ENCODE measurements at regions not wholly inside any gene's neighbourhood (a gene's known extent, or its start where the extent isn't known, plus 50 kb on each side); places are given as distances from the start of the nearest gene placed in this dataset.
A peak's percentile ranks its signal among the peaks of the same experiment; 100 is the strongest.
"Not testable (repeated sequence)": the region's sequence is repeated elsewhere in the genome, so short reads cannot be mapped to it uniquely, and the experiment has no call there.

DNA sequence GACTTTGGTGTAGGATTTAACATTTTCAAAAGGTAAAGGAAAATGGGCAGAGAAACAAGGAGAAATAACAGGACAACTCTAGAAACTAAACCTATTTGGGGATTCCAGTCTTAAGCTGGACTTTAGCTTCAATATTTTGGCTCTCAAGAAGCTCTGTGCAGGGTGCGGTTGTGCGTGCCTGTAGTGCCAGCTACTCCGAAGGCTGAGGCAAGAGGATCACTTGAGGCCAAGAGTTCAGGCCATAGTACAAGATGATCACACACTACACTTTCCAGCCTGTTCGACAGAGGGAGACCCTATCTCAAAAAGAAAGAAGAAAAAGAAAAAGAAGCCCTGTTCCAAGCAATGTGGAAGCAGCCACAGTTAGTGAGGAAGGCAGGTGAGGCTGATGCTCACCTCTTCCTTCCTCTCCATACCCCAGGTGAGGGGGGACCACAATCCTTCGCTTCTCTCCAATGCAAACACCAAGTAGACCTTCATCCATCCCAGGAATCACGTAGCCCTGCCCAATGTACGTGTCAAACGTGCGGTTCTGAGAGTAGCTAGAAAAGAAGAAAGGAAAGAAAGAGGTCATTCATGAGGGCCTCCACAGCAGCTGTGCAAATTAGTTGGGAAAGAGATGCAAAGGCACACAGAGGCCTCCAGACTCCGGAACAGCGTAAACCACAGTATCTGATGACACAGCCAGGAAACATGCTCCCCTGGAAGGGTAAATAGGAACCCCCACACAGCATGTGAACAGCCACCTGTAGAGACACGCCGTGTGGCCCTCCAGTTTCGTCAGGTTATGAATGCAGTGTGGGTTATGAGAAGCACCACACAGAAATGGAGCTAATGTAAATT lies 126.5 kb upstream of the VOPP1 start (continued):
- peak; percentile 59 for TF ChIP-seq SOX13 (IDR thresholded peaks at IDR 0.05)
- peak in 1 of 2 experiments; percentile 55; a peak in 2 of 4 replicates for TF ChIP-seq SOX13 (CRISPR knock-in tag; conservative IDR thresholded peaks at IDR 0.05 in 1 of 2, IDR thresholded peaks at IDR 0.05 in 1 of 2)
- TF ChIP-seq ZNF7 (CRISPR knock-in tag; IDR thresholded peaks at IDR 0.05), result peak; percentile 47; the same call in 1 of the 2 replicates
- TF ChIP-seq ZNF44 (CRISPR knock-in tag; IDR thresholded peaks at IDR 0.05), result 0 out of 2 replicates have a peak, but pooled peaks have one; percentile 52
- TF ChIP-seq ZNF564 (CRISPR knock-in tag; IDR thresholded peaks at IDR 0.05), result peak; percentile 10; the same call in 1 of the 2 replicates
- TF ChIP-seq, protein P1, sequence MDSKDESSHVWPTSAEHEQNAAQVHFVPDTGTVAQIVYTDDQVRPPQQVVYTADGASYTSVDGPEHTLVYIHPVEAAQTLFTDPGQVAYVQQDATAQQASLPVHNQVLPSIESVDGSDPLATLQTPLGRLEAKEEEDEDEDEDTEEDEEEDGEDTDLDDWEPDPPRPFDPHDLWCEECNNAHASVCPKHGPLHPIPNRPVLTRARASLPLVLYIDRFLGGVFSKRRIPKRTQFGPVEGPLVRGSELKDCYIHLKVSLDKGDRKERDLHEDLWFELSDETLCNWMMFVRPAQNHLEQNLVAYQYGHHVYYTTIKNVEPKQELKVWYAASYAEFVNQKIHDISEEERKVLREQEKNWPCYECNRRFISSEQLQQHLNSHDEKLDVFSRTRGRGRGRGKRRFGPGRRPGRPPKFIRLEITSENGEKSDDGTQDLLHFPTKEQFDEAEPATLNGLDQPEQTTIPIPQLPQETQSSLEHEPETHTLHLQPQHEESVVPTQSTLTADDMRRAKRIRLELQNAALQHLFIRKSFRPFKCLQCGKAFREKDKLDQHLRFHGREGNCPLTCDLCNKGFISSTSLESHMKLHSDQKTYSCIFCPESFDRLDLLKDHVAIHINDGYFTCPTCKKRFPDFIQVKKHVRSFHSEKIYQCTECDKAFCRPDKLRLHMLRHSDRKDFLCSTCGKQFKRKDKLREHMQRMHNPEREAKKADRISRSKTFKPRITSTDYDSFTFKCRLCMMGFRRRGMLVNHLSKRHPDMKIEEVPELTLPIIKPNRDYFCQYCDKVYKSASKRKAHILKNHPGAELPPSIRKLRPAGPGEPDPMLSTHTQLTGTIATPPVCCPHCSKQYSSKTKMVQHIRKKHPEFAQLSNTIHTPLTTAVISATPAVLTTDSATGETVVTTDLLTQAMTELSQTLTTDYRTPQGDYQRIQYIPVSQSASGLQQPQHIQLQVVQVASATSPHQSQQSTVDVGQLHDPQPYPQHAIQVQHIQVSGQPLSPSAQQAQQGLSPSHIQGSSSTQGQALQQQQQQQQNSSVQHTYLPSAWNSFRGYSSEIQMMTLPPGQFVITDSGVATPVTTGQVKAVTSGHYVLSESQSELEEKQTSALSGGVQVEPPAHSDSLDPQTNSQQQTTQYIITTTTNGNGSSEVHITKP (CRISPR knock-in tag; IDR thresholded peaks at IDR 0.05; ENCODE audit: low read depth), result peak; percentile 61; the same call in 1 of the 2 replicates
- peak; percentile 52; the same call in 1 of the 2 replicates for TF ChIP-seq TBX3 (IDR thresholded peaks at IDR 0.05; ENCODE audit: borderline replicate concordance)
- peak; percentile 84 for TF ChIP-seq RXRA (CRISPR knock-in tag; IDR thresholded peaks at IDR 0.05)
- peak; percentile 17; the same call in 1 of the 2 replicates for TF ChIP-seq RBFOX2 (IDR thresholded peaks at IDR 0.05; ENCODE audit: low read depth, low read length)
- not testable (repeated sequence) for TF ChIP-seq TCF12 (IDR thresholded peaks at IDR 0.05)
- peak; percentile 98 for TF ChIP-seq TCF12 (CRISPR knock-in tag; IDR thresholded peaks at IDR 0.05)
- peak; percentile 38; the same call in 1 of the 2 replicates for TF ChIP-seq ZBTB7B (CRISPR knock-in tag; IDR thresholded peaks at IDR 0.05)
- TF ChIP-seq, protein P2, sequence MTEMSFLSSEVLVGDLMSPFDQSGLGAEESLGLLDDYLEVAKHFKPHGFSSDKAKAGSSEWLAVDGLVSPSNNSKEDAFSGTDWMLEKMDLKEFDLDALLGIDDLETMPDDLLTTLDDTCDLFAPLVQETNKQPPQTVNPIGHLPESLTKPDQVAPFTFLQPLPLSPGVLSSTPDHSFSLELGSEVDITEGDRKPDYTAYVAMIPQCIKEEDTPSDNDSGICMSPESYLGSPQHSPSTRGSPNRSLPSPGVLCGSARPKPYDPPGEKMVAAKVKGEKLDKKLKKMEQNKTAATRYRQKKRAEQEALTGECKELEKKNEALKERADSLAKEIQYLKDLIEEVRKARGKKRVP (CRISPR knock-in tag; IDR thresholded peaks at IDR 0.05), result peak in 1 of 2 experiments; percentile 97; a peak in 2 of 4 replicates
- peak; percentile 64 for TF ChIP-seq ZNF501 (CRISPR knock-in tag; IDR thresholded peaks at IDR 0.05)
- TF ChIP-seq ZKSCAN5 (CRISPR knock-in tag; IDR thresholded peaks at IDR 0.05), result peak; percentile 94
- peak; percentile 85; the same call in 1 of the 2 replicates for TF ChIP-seq TBX2 (CRISPR knock-in tag; IDR thresholded peaks at IDR 0.05; ENCODE audit: borderline replicate concordance)
- 0 out of 2 replicates have a peak, but pooled peaks have one; percentile 33 for TF ChIP-seq ZNF343 (CRISPR knock-in tag; IDR thresholded peaks at IDR 0.05)
- TF ChIP-seq, protein P3, sequence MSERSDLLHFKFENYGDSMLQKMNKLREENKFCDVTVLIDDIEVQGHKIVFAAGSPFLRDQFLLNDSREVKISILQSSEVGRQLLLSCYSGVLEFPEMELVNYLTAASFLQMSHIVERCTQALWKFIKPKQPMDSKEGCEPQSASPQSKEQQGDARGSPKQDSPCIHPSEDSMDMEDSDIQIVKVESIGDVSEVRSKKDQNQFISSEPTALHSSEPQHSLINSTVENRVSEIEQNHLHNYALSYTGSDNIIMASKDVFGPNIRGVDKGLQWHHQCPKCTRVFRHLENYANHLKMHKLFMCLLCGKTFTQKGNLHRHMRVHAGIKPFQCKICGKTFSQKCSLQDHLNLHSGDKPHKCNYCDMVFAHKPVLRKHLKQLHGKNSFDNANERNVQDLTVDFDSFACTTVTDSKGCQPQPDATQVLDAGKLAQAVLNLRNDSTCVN (CRISPR knock-in tag; IDR thresholded peaks at IDR 0.05; ENCODE audit: borderline replicate concordance), result peak; percentile 88; the same call in 1 of the 2 replicates
- TF ChIP-seq MIXL1 (CRISPR knock-in tag; IDR thresholded peaks at IDR 0.05), result peak; percentile 76
- peak; percentile 92 for TF ChIP-seq ARNTL (CRISPR knock-in tag; IDR thresholded peaks at IDR 0.05)
- TF ChIP-seq, protein P4, sequence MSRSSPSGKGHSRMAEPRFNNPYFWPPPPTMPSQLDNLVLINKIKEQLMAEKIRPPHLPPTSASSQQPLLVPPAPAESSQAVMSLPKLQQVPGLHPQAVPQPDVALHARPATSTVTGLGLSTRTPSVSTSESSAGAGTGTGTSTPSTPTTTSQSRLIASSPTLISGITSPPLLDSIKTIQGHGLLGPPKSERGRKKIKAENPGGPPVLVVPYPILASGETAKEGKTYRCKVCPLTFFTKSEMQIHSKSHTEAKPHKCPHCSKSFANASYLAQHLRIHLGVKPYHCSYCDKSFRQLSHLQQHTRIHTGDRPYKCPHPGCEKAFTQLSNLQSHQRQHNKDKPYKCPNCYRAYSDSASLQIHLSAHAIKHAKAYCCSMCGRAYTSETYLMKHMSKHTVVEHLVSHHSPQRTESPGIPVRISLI (CRISPR knock-in tag; IDR thresholded peaks at IDR 0.05; ENCODE audit: borderline replicate concordance), result peak; percentile 27; the same call in 1 of the 2 replicates
- peak; percentile 77 for TF ChIP-seq IKZF4 (CRISPR knock-in tag; IDR thresholded peaks at IDR 0.05; ENCODE audit: borderline replicate concordance, low read depth, not compliant biosample characterization)
